Neural cell (in vitro differentiated cells): ENCODE measurements at regions not wholly inside any gene's neighbourhood (a gene's known extent, or its start where the extent isn't known, plus 50 kb on each side); places are given as distances from the start of the nearest gene placed in this dataset.

Experiments
- H2AFZ ChIP-seq: fragments of 200-600, 300-800 bp; sonication (generic), shearing (Covaris generic); 2 replicates; pipeline ENCODE4 v1.6.0; 2014; ENCODE audit warnings: low read depth, mild to moderate bottlenecking, antibody characterized with exemption, low read length, moderate library complexity
- H3F3A ChIP-seq: fragments of 200-600 bp; shearing (Covaris generic); 2 replicates; pipeline ENCODE4 v1.6.1; 2016; ENCODE audit warnings: mild to moderate bottlenecking, moderate library complexity, mixed read lengths, antibody characterized with exemption, low read length; ENCODE audit not compliant: insufficient read depth, poor library complexity, severe bottlenecking
- H3K27ac ChIP-seq: fragments of 200-600, 300-800 bp; sonication (generic), shearing (Covaris generic); 2 replicates; pipeline ENCODE4 v1.5.1; 2014; ENCODE audit warnings: mild to moderate bottlenecking, low read length, moderate library complexity
- H3K27me3 ChIP-seq: fragments of 300-800, 200-600 bp; sonication (generic), shearing (Covaris generic); 2 replicates; pipeline ENCODE4 v1.6.0; 2014; ENCODE audit warnings: mild to moderate bottlenecking, low read depth, low read length, moderate library complexity; ENCODE audit not compliant: insufficient read depth
- H3K36me3 ChIP-seq: fragments of 300-800, 200-600 bp; sonication (generic), shearing (Covaris generic); 2 replicates; pipeline ENCODE4 v1.5.1; 2014; ENCODE audit warnings: mild to moderate bottlenecking, antibody characterized with exemption, low read length, moderate library complexity; ENCODE audit not compliant: insufficient read depth
- H3K4me2 ChIP-seq: fragments of 300-800, 200-600 bp; sonication (generic), shearing (Covaris generic); 2 replicates; pipeline ENCODE4 v1.6.0; 2014; ENCODE audit warnings: mild to moderate bottlenecking, low read length
- H3K4me3 ChIP-seq: fragments of 300-800, 200-600 bp; sonication (generic), shearing (Covaris generic); 2 replicates; pipeline ENCODE4 v1.5.1; 2014; ENCODE audit warnings: mild to moderate bottlenecking, low read length, moderate library complexity
- H3K79me2 ChIP-seq: fragments of 200-600 bp; shearing (Covaris generic); replicated peaks from 2 replicates; pipeline ENCODE4 v1.6.0; 2014; ENCODE audit warnings: mild to moderate bottlenecking, low read length, moderate library complexity; ENCODE audit not compliant: insufficient read depth
- H3K9ac ChIP-seq: fragments of 300-800, 200-600 bp; sonication (generic), shearing (Covaris generic); 2 replicates; pipeline ENCODE4 v1.6.1; 2016; ENCODE audit warnings: mild to moderate bottlenecking, low read length, mixed read lengths
- H3K9me2 ChIP-seq: fragments of 200-600 bp; shearing (Covaris generic); 2 replicates; pipeline ENCODE4 v1.6.1; 2016; ENCODE audit warnings: mild to moderate bottlenecking, low read length, mixed read lengths; ENCODE audit not compliant: insufficient read depth
- H3K9me3 ChIP-seq: fragments of 200-600, 300-800 bp; sonication (generic), shearing (Covaris generic); 2 replicates; pipeline ENCODE4 v1.6.1; 2016; ENCODE audit warnings: mild to moderate bottlenecking, mixed run types, low read length, moderate library complexity, mixed read lengths
- H4K20me1 ChIP-seq: fragments of 200-600 bp; shearing (Covaris generic); 2 replicates; pipeline ENCODE4 v1.6.1; 2016; ENCODE audit warnings: mild to moderate bottlenecking, mixed run types; ENCODE audit not compliant: insufficient read depth
- EP300 ChIP-seq: fragments of 450-650 bp; conservative IDR thresholded peaks from 2 replicates; pipeline ENCODE4 v1.6.1; 2014; ENCODE audit warnings: antibody characterized with exemption, mild to moderate bottlenecking, moderate library complexity; ENCODE audit not compliant: poor library complexity, severe bottlenecking
- EZH2 ChIP-seq: fragments of 200-600, 300-800 bp; shearing (Covaris generic), sonication (generic); IDR thresholded peaks from 2 replicates; pipeline ENCODE4 v1.6.1; 2014; ENCODE audit warnings: antibody characterized with exemption, low read length, borderline replicate concordance, mild to moderate bottlenecking; ENCODE audit not compliant: insufficient read depth, poor library complexity, severe bottlenecking
- MXI1 ChIP-seq: fragments of 450-650 bp; conservative IDR thresholded peaks from 2 replicates; pipeline ENCODE4 v1.6.1; 2014; ENCODE audit warnings: antibody characterized with exemption, mild to moderate bottlenecking; ENCODE audit not compliant: poor library complexity, severe bottlenecking
- POLR2AphosphoS5 ChIP-seq: IDR thresholded peaks from 2 replicates; pipeline ENCODE4 v1.6.1; 2012
- RAD21 ChIP-seq: fragments of 450-650 bp; conservative IDR thresholded peaks from 2 replicates; pipeline ENCODE4 v1.6.1; 2014; ENCODE audit warnings: antibody characterized with exemption, mild to moderate bottlenecking, moderate library complexity
- SMC3 ChIP-seq: fragments of 450-650 bp; conservative IDR thresholded peaks from 2 replicates; pipeline ENCODE4 v1.6.1; 2014; ENCODE audit warnings: antibody characterized with exemption, mild to moderate bottlenecking, moderate library complexity; ENCODE audit not compliant: poor library complexity
- TAF1 ChIP-seq: IDR thresholded peaks from 2 replicates; pipeline ENCODE4 v1.6.1; 2012; ENCODE audit warnings: low read depth
- TF ChIP-seq, protein P1 (sequence below): fragments of 450-650 bp; IDR thresholded peaks from 2 replicates; pipeline ENCODE4 v1.5.1; 2014; ENCODE audit warnings: antibody characterized with exemption, mild to moderate bottlenecking, moderate library complexity; ENCODE audit not compliant: poor library complexity, severe bottlenecking
- TF ChIP-seq, protein P2 (sequence below): IDR thresholded peaks from 2 replicates; pipeline ENCODE4 v1.6.1; 2012; ENCODE audit warnings: borderline replicate concordance

DNA sequence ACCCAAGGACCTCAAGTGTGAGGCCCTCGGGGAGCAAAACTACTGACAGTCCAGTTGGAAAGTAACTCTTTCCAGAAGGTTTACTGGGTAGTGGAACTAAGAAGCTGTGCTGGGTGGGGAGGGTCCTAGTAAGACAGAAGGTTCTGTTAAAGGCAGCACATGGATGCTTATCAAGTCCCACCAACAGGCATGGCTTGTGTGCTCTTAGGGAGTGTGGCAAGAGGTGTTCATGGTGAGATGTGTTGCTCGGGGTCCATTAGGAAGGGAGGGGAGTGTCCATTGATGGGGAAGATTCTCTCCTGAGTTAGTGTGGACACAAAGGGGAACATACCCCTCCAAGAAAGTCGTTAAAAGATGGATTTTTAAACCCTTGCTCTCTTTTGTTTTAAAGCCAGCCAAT is 120.6 kb downstream of the LY86 start:
- Histone ChIP-seq H3F3A (no peaks in the 10 kb centered on the region), H2AFZ (no peak overlapping the region), H3K27me3 (no peaks in the 10 kb centered on the region), H3K79me2 (no peaks in the 10 kb centered on the region), H3K9ac (no peak overlapping the region), H3K4me2 (no peak overlapping the region), H4K20me1 (no peaks in the 10 kb centered on the region), H3K36me3 (no peaks in the 10 kb centered on the region), H3K9me3 (no peaks in the 10 kb centered on the region), H3K4me3 (no peak overlapping the region), H3K9me2 (no peaks in the 10 kb centered on the region), H3K27ac (no peak overlapping the region)
- TF ChIP-seq TAF1 (no peak), POLR2AphosphoS5 (no peak), RAD21 (no peak), EP300 (no peak), SMC3 (no peak), EZH2 (no peak), MXI1 (no peak)
- TF ChIP-seq, protein P1, sequence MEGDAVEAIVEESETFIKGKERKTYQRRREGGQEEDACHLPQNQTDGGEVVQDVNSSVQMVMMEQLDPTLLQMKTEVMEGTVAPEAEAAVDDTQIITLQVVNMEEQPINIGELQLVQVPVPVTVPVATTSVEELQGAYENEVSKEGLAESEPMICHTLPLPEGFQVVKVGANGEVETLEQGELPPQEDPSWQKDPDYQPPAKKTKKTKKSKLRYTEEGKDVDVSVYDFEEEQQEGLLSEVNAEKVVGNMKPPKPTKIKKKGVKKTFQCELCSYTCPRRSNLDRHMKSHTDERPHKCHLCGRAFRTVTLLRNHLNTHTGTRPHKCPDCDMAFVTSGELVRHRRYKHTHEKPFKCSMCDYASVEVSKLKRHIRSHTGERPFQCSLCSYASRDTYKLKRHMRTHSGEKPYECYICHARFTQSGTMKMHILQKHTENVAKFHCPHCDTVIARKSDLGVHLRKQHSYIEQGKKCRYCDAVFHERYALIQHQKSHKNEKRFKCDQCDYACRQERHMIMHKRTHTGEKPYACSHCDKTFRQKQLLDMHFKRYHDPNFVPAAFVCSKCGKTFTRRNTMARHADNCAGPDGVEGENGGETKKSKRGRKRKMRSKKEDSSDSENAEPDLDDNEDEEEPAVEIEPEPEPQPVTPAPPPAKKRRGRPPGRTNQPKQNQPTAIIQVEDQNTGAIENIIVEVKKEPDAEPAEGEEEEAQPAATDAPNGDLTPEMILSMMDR, result no peak
- TF ChIP-seq, protein P2, sequence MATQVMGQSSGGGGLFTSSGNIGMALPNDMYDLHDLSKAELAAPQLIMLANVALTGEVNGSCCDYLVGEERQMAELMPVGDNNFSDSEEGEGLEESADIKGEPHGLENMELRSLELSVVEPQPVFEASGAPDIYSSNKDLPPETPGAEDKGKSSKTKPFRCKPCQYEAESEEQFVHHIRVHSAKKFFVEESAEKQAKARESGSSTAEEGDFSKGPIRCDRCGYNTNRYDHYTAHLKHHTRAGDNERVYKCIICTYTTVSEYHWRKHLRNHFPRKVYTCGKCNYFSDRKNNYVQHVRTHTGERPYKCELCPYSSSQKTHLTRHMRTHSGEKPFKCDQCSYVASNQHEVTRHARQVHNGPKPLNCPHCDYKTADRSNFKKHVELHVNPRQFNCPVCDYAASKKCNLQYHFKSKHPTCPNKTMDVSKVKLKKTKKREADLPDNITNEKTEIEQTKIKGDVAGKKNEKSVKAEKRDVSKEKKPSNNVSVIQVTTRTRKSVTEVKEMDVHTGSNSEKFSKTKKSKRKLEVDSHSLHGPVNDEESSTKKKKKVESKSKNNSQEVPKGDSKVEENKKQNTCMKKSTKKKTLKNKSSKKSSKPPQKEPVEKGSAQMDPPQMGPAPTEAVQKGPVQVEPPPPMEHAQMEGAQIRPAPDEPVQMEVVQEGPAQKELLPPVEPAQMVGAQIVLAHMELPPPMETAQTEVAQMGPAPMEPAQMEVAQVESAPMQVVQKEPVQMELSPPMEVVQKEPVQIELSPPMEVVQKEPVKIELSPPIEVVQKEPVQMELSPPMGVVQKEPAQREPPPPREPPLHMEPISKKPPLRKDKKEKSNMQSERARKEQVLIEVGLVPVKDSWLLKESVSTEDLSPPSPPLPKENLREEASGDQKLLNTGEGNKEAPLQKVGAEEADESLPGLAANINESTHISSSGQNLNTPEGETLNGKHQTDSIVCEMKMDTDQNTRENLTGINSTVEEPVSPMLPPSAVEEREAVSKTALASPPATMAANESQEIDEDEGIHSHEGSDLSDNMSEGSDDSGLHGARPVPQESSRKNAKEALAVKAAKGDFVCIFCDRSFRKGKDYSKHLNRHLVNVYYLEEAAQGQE, result no peak

DNA sequence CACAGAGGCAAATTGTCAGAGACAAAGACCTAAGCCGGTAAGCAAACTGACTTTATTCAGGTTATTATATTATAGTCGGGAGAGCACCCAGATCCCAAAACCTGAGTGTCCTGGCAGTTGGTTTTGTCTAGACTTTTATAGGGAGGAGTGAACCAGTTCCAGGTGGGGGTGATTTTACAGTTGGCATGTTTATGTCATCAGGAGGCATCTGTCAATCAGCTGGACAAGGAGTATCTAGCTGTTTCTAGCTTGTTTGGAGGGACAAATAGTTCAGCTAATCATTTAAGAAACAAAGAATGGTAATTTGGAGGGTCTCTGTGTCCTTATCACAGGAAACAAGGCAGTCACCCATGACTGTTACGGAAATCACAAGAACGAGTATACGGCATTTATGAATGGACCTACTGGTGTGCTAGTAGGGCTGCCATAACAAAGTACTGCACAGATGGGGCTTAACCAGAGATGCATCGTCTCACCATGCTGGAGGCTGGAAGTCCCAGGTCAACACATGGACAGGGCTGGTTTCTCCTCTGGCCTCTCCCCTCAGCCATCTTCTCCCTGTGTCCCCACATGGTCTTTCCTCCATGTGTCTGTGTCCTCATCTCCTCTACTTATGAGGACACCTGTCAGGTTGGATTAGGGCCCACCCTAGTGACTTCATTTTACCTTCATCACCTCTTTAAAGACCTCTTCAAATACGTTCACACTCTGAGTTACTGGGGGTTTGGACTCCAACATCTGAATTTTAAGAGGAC is 122.7 kb downstream of the LY86 start:
- Histone ChIP-seq H2AFZ (no peak overlapping the region), H3K4me3 (no peak overlapping the region), H3K27me3 (no peaks in the 10 kb centered on the region), H4K20me1 (no peaks in the 10 kb centered on the region), H3K27ac (no peak overlapping the region), H3K79me2 (no peaks in the 10 kb centered on the region), H3K9me2 (no peaks in the 10 kb centered on the region), H3K4me2 (no peak overlapping the region), H3K9me3 (no peaks in the 10 kb centered on the region), H3K9ac (no peak overlapping the region), H3K36me3 (no peaks in the 10 kb centered on the region), H3F3A (no peaks in the 10 kb centered on the region)
- TF ChIP-seq TAF1 (no peak), POLR2AphosphoS5 (no peak), EP300 (no peak), RAD21 (no peak), SMC3 (no peak), EZH2 (no peak), MXI1 (no peak)
- TF ChIP-seq, protein P1, result no peak
- TF ChIP-seq, protein P2, result no peak
